H1 (cell line): ENCODE measurements at regions not wholly inside any gene's neighbourhood (a gene's known extent, or its start where the extent isn't known, plus 50 kb on each side); places are given as distances from the start of the nearest gene placed in this dataset.

ENCODE experiments used
- CTCF ChIA-PET: fragments of 300-600 bp; sonication (Branson Sonifier 250); formaldehyde crosslinking; loops from one replicate; lab custom pipeline; 2021; ENCODE audit not compliant: partially characterized antibody; lab: Charles Lee
- POLR2A ChIA-PET: fragments of 300-600 bp; sonication (Branson Sonifier 250); formaldehyde crosslinking; loops from one replicate; lab custom pipeline; 2021; ENCODE audit warnings: inconsistent platforms; ENCODE audit not compliant: partially characterized antibody; lab: Charles Lee
- DNase-seq, 2 experiments: peaks; one replicate each; pipeline versions ENCODE4 v3.0.0 to v3.0.0-alpha.2; 2010 to 2022; ENCODE audit warnings: low spot score in 2 of 2, low read depth in 1 of 2, mixed read lengths in 1 of 2
- FAIRE-seq: peaks from 2 replicates; lab custom pipeline; 2011; peaks lifted over from hg19 to GRCh38; lab: Jason Lieb, UNC
- H2AFZ ChIP-seq: 2 replicates; pipeline ENCODE4 v1.8.1; 2012; ENCODE audit warnings: low read length, inconsistent platforms
- H2AK5ac ChIP-seq: 2 replicates; pipeline ENCODE4 v1.6.1; 2013; ENCODE audit warnings: low read depth, low read length
- H2BK120ac ChIP-seq: replicated peaks from 2 replicates; pipeline ENCODE3; 2013; ENCODE audit warnings: low read depth, low read length, inconsistent platforms
- H2BK12ac ChIP-seq: 2 replicates; pipeline ENCODE4 v1.6.1; 2013; ENCODE audit warnings: low read depth, low read length
- H2BK15ac ChIP-seq: 2 replicates; pipeline ENCODE4 v1.6.1; 2013; ENCODE audit warnings: low read length
- H2BK20ac ChIP-seq: 2 replicates; pipeline ENCODE4 v1.6.1; 2013; ENCODE audit warnings: low read length
- H2BK5ac ChIP-seq: 2 replicates; pipeline ENCODE4 v1.6.1; 2013; ENCODE audit warnings: low read depth, low read length
- H3K14ac ChIP-seq: 2 replicates; pipeline ENCODE4 v1.6.1; 2013; ENCODE audit warnings: inconsistent platforms; ENCODE audit not compliant: insufficient read length
- H3K18ac ChIP-seq: 2 replicates; pipeline ENCODE4 v1.6.1; 2013; ENCODE audit warnings: low read length; ENCODE audit errors: extremely low read depth
- H3K23ac ChIP-seq: 2 replicates; pipeline ENCODE4 v1.6.1; 2013; ENCODE audit warnings: inconsistent platforms; ENCODE audit not compliant: insufficient read length
- H3K23me2 ChIP-seq: 2 replicates; pipeline ENCODE4 v1.6.1; 2013; ENCODE audit warnings: low read depth, low read length
- H3K27ac ChIP-seq: 2 replicates; pipeline ENCODE4 v1.6.1; 2011; ENCODE audit warnings: low read depth, low read length, inconsistent platforms
- H3K27me3 ChIP-seq, 4 experiments: replicated peaks in 1 of 4; 1 replicate in 1 of 4; 2 replicates in 3 of 4; pipeline versions ENCODE4 v1.6.1 to v1.8.1; 2011 to 2013; ENCODE audit warnings: low read length in 3 of 4, mild to moderate bottlenecking in 3 of 4, inconsistent platforms in 2 of 4, mixed read lengths in 2 of 4, moderate library complexity in 1 of 4; ENCODE audit not compliant: control insufficient read depth in 3 of 4, insufficient read depth in 3 of 4; ENCODE audit errors: extremely low read depth in 1 of 4
- H3K36me3 ChIP-seq, 4 experiments: 2 replicates each; pipeline versions ENCODE4 v1.6.1 to v1.8.1; 2011 to 2013; ENCODE audit warnings: mild to moderate bottlenecking in 4 of 4, low read length in 3 of 4, moderate library complexity in 2 of 4, control low read depth in 1 of 4, inconsistent platforms in 1 of 4; ENCODE audit not compliant: insufficient read depth in 4 of 4, control insufficient read depth in 2 of 4
- H3K4ac ChIP-seq: replicated peaks from 2 replicates; pipeline ENCODE3; 2013; ENCODE audit warnings: low read length, low read depth, mixed read lengths, inconsistent platforms; ENCODE audit not compliant: insufficient read length
- H3K4me1 ChIP-seq, 4 experiments: replicated peaks in 1 of 4; 1 replicate in 1 of 4; 2 replicates in 3 of 4; pipeline versions ENCODE4 v1.6.1 to v1.8.1; 2011 to 2013; ENCODE audit warnings: low read length in 3 of 4, inconsistent platforms in 2 of 4, mixed read lengths in 1 of 4; ENCODE audit not compliant: insufficient read depth in 4 of 4, control insufficient read depth in 3 of 4
- H3K4me2 ChIP-seq, 2 experiments: 2 replicates each; pipeline versions ENCODE4 v1.6.1 to v1.8.1; 2011 to 2013; ENCODE audit warnings: low read depth in 2 of 2, low read length in 2 of 2, control low read depth in 1 of 2, inconsistent platforms in 1 of 2, mild to moderate bottlenecking in 1 of 2; ENCODE audit not compliant: insufficient read depth in 1 of 2
- H3K4me3 ChIP-seq, 4 experiments: fragments of 200-600, 300-600 bp in 1 of 4; sonication (generic), shearing (Covaris generic), sonication (Bioruptor Twin) in 1 of 4; 2 replicates each; pipeline versions ENCODE4 v1.5.1 to v1.8.1; 2011 to 2016; ENCODE audit warnings: low read length in 4 of 4, low read depth in 3 of 4, control low read depth in 2 of 4, inconsistent platforms in 2 of 4, mild to moderate bottlenecking in 2 of 4, mixed read lengths in 1 of 4, moderate library complexity in 1 of 4; ENCODE audit not compliant: insufficient read depth in 2 of 4; ENCODE audit errors: extremely low read depth in 1 of 4
- H3K56ac ChIP-seq: replicated peaks from 2 replicates; pipeline ENCODE3; 2013; ENCODE audit warnings: low read depth, mild to moderate bottlenecking, mixed read lengths, low read length, inconsistent platforms; ENCODE audit not compliant: insufficient read length
- H3K79me1 ChIP-seq: 2 replicates; pipeline ENCODE4 v1.6.1; 2013; ENCODE audit warnings: low read depth, low read length, control low read depth
- H3K79me2 ChIP-seq, 2 experiments: 2 replicates each; pipeline versions ENCODE4 v1.6.1 to v1.8.1; 2012 to 2013; ENCODE audit warnings: low read length in 2 of 2, mild to moderate bottlenecking in 2 of 2, inconsistent platforms in 1 of 2; ENCODE audit not compliant: insufficient read depth in 2 of 2, control insufficient read depth in 1 of 2
- H3K9ac ChIP-seq, 4 experiments: replicated peaks in 1 of 4; 1 replicate in 1 of 4; 2 replicates in 3 of 4; pipeline versions ENCODE4 v1.6.1 to v1.8.1; 2011 to 2013; ENCODE audit warnings: low read depth in 3 of 4, low read length in 3 of 4, control low read depth in 2 of 4, mild to moderate bottlenecking in 2 of 4, moderate library complexity in 2 of 4, inconsistent platforms in 1 of 4; ENCODE audit errors: extremely low read depth in 1 of 4
- H3K9me3 ChIP-seq, 2 experiments: 2 replicates each; pipeline versions ENCODE4 v1.6.1 to v1.8.1; 2012 to 2013; ENCODE audit warnings: mild to moderate bottlenecking in 2 of 2, moderate library complexity in 2 of 2, control low read depth in 1 of 2, inconsistent platforms in 1 of 2, low read depth in 1 of 2, low read length in 1 of 2, mixed read lengths in 1 of 2; ENCODE audit not compliant: insufficient read depth in 2 of 2
- H4K20me1 ChIP-seq, 2 experiments: replicated peaks in 1 of 2; 2 replicates each; pipeline versions ENCODE3 to v1.8.1; 2011 to 2013; ENCODE audit warnings: inconsistent platforms in 2 of 2, low read length in 2 of 2, mild to moderate bottlenecking in 1 of 2; ENCODE audit not compliant: insufficient read depth in 2 of 2, control insufficient read depth in 1 of 2
- H4K5ac ChIP-seq: 2 replicates; pipeline ENCODE4 v1.6.1; 2013; ENCODE audit warnings: low read length, low read depth, mixed read lengths, inconsistent platforms; ENCODE audit not compliant: insufficient read length
- H4K8ac ChIP-seq: 2 replicates; pipeline ENCODE4 v1.8.0; 2013; ENCODE audit warnings: mild to moderate bottlenecking, moderate library complexity, low read length, inconsistent platforms; ENCODE audit not compliant: insufficient read depth; ENCODE audit errors: extremely low read depth
- H4K91ac ChIP-seq: replicated peaks from 2 replicates; pipeline ENCODE3; 2013; ENCODE audit warnings: low read length, mixed read lengths, inconsistent platforms; ENCODE audit not compliant: insufficient read length
- CREB1 ChIP-seq: IDR thresholded peaks from 2 replicates; pipeline ENCODE4 v1.6.1; 2012; ENCODE audit warnings: inconsistent platforms
- YY1 ChIP-seq: IDR thresholded peaks from 2 replicates; pipeline ENCODE4 v1.6.1; 2011; ENCODE audit warnings: low read depth, mild to moderate bottlenecking, low read length
- ZNF274 ChIP-seq: IDR thresholded peaks from 2 replicates; pipeline ENCODE4 v1.7.0; 2012; ENCODE audit warnings: low read length, borderline replicate concordance; ENCODE audit errors: extremely low read depth
- WGBS, 2 experiments: shearing (Covaris generic) in 1 of 2; methylation state at CpG; one replicate each; pipeline versions ENCODE4 v1.1.6 to v1.1.7; 2013 to 2015; ENCODE audit warnings: low lambda C conversion rate in 2 of 2, mixed read lengths in 2 of 2, inconsistent platforms in 1 of 2, low coverage in 1 of 2, missing lambda C conversion rate in 1 of 2; ENCODE audit not compliant: insufficient replicate concordance in 2 of 2, insufficient coverage in 1 of 2, insufficient read length in 1 of 2; ENCODE audit errors: extremely low coverage in 1 of 2, missing lambda C conversion rate in 1 of 2; 5-methylcytosine and 5-hydroxymethylcytosine counted together
- TF ChIP-seq, protein P1 (sequence below): IDR thresholded peaks from 2 replicates; pipeline ENCODE4 v1.6.1; 2012; ENCODE audit warnings: low read length, inconsistent platforms

DNA sequence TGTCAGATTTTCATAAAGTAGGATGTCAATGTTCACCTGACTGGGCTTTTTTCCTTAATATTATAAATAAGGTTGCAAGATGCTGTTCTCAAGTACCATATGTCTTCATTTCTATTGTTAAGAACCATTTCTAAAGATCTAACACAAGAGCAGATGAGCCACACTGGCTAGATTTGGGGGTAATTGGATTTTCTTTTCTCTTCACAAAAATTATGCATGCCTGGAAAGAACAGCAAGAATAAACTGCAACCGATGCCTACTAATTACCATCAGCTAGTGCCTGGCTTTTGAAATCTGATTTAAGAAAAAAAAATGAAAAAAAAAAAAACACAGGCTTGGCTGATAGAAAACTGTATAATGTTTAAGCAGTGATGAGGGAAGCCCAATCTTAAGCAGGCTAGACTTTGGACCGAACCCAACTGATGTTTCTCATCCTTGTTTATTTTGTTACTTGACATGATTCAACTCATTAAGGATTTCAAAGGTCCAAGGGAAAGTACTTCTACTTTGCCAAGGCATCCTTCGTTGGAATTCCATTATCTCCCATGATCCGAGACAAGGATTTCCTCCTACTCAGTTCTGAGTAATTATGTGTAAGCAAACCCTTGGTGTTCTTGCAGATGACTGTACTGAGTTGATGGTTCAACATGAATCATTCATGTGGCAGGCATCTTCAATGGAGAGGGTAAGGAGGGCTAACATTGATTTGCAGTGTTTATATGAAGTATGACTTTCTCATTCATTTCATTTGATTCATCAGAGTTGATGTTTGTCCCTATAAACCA lies 300.5 kb downstream of the SPRY2 start:
- FAIRE-seq (no peak), DNase-seq (no peak)
- H3K23ac ChIP-seq, result no peak overlapping the region
- no peaks in the 10 kb centered on the region for H3K27me3 ChIP-seq
- H2AK5ac ChIP-seq, result no peak overlapping the region
- H3K79me1 ChIP-seq, result no peaks in the 10 kb centered on the region
- TF ChIP-seq, protein P1, sequence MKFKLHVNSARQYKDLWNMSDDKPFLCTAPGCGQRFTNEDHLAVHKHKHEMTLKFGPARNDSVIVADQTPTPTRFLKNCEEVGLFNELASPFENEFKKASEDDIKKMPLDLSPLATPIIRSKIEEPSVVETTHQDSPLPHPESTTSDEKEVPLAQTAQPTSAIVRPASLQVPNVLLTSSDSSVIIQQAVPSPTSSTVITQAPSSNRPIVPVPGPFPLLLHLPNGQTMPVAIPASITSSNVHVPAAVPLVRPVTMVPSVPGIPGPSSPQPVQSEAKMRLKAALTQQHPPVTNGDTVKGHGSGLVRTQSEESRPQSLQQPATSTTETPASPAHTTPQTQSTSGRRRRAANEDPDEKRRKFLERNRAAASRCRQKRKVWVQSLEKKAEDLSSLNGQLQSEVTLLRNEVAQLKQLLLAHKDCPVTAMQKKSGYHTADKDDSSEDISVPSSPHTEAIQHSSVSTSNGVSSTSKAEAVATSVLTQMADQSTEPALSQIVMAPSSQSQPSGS, result no peak
- TF ChIP-seq CREB1, result no peak
- TF ChIP-seq YY1, result no peak
- TF ChIP-seq ZNF274, result no peak
- 97% methylated on average over 4 of the region's 4 CpGs; no CpG with 5 or more reads in 1 of the 2 experiments for WGBS, 2 experiments
- no peaks in the 10 kb centered on the region for H3K9me3 ChIP-seq
- H2BK120ac ChIP-seq, result no peak overlapping the region
- H3K36me3 ChIP-seq, result no peaks in the 10 kb centered on the region
- H3K56ac ChIP-seq, result no peak overlapping the region
- H2AFZ ChIP-seq, result no peak overlapping the region
- H3K18ac ChIP-seq, result no peak overlapping the region
- no peak overlapping the region for H3K4ac ChIP-seq
- H3K4me1 ChIP-seq, result no peaks in the 10 kb centered on the region
- no peak overlapping the region; a peak in 1 of 7 replicates for H3K9ac ChIP-seq
- no peak overlapping the region for H2BK15ac ChIP-seq
- no peak overlapping the region for H4K5ac ChIP-seq
- CTCF ChIA-PET, result no interaction called here
- no peak overlapping the region for H2BK12ac ChIP-seq
- no peak overlapping the region for H3K4me3 ChIP-seq
- no peak overlapping the region for H3K27ac ChIP-seq
- H3K4me2 ChIP-seq, result no peak overlapping the region
- POLR2A ChIA-PET, result no interaction called here
- H3K79me2 ChIP-seq, result no peaks in the 10 kb centered on the region
- no peaks in the 10 kb centered on the region for H3K23me2 ChIP-seq
- no peak overlapping the region for H3K14ac ChIP-seq
- H4K20me1 ChIP-seq, result no peaks in the 10 kb centered on the region
- no peak overlapping the region for H2BK20ac ChIP-seq
- H4K8ac ChIP-seq, result no peak overlapping the region
- H4K91ac ChIP-seq, result no peak overlapping the region
- no peak overlapping the region for H2BK5ac ChIP-seq
